HCT116 (cell line): ENCODE measurements at regions not wholly inside any gene's neighbourhood (a gene's known extent, or its start where the extent isn't known, plus 50 kb on each side); places are given as distances from the start of the nearest gene placed in this dataset.

Source experiments
- ATAC-seq: fragments of 200-7000 bp; cut with Tn5 transposase; 2 replicates; pipeline ENCODE4 v1.9.1; 2020; ENCODE audit warnings: mild to moderate bottlenecking, moderate library complexity
- BruUV-seq: library from RNA; stranded (reverse); fragments of 400-500 nt; replicated peaks from 2 replicates; lab custom pipeline; 2021; lab: Mats Ljungman, UMichigan
- CTCF ChIA-PET: fragments of 300-600 bp; sonication (Branson Sonifier 250); formaldehyde crosslinking; loops from one replicate; lab custom pipeline; 2021; ENCODE audit warnings: antibody characterized with exemption; lab: Charles Lee
- POLR2A ChIA-PET: fragments of 300-600, 350-600 bp; sonication (Branson Sonifier 250); formaldehyde crosslinking; loops from one replicate; lab custom pipeline; 2021; ENCODE audit warnings: antibody characterized with exemption; lab: Charles Lee
- RAD21 ChIA-PET, 2 experiments: fragments of 300-600 bp; sonication (Branson Sonifier 250); formaldehyde crosslinking; loops; one replicate each; lab custom pipeline; 2023; ENCODE audit warnings: low total read pairs in 2 of 2; ENCODE audit not compliant: uncharacterized antibody in 2 of 2, unreplicated experiment in 2 of 2, low non-redundant PET in 1 of 2; lab: Charles Lee
- DNase-seq: peaks from one replicate; pipeline ENCODE4 v3.0.0-alpha.2; 2010; ENCODE audit warnings: low read depth, low spot score
- H2AFZ ChIP-seq: fragments of 200-600 bp; shearing (Covaris generic), sonication (generic); 2 replicates; pipeline ENCODE4 v1.6.1; 2017; ENCODE audit warnings: low read depth, mixed run types, mixed read lengths, antibody characterized with exemption, low read length; ENCODE audit not compliant: poor library complexity, severe bottlenecking
- H3K27ac ChIP-seq: 2 replicates; pipeline ENCODE4 v1.5.1; 2012; ENCODE audit warnings: low read depth, low read length
- H3K27me3 ChIP-seq: fragments of 200-600 bp; sonication (generic); 2 replicates; pipeline ENCODE4 v1.6.1; 2016; ENCODE audit warnings: mixed run types, low read length, mixed read lengths; ENCODE audit not compliant: insufficient read depth
- H3K36me3 ChIP-seq, 2 experiments: fragments of 200-500 bp in 1 of 2; fragments of 200-600 bp in 1 of 2; sonication (Bioruptor generic) in 1 of 2; sonication (generic) in 1 of 2; 2 replicates each; pipeline versions ENCODE4 v1.5.1 to v1.6.1; 2014 to 2016; ENCODE audit warnings: low read length in 2 of 2, inconsistent platforms in 1 of 2, mixed read lengths in 1 of 2, mixed run types in 1 of 2; ENCODE audit not compliant: insufficient read depth in 2 of 2, control insufficient read depth in 1 of 2
- H3K4me1 ChIP-seq, 2 experiments: fragments of 200-600 bp in 1 of 2; sonication (generic) in 1 of 2; 2 replicates each; pipeline versions ENCODE4 v1.5.1 to v1.6.1; 2012 to 2017; ENCODE audit warnings: low read length in 2 of 2, inconsistent platforms in 1 of 2, mild to moderate bottlenecking in 1 of 2, mixed read lengths in 1 of 2, mixed run types in 1 of 2, moderate library complexity in 1 of 2; ENCODE audit not compliant: insufficient read depth in 2 of 2, control insufficient read depth in 1 of 2
- H3K4me2 ChIP-seq: fragments of 200-600 bp; sonication (generic); 2 replicates; pipeline ENCODE4 v1.6.1; 2017; ENCODE audit warnings: mixed run types, low read length, mixed read lengths
- H3K4me3 ChIP-seq, 2 experiments: fragments of 200-600 bp in 1 of 2; sonication (generic) in 1 of 2; replicated peaks in 1 of 2; 2 replicates each; pipeline ENCODE4 v1.5.1; 2011 to 2016; ENCODE audit warnings: low read length in 2 of 2, control low read depth in 1 of 2, low read depth in 1 of 2, mild to moderate bottlenecking in 1 of 2, mixed read lengths in 1 of 2, mixed run types in 1 of 2
- H3K79me2 ChIP-seq: fragments of 200-600 bp; sonication (generic); 2 replicates; pipeline ENCODE4 v1.6.1; 2017; ENCODE audit warnings: mild to moderate bottlenecking, mixed run types, low read length, moderate library complexity, mixed read lengths; ENCODE audit not compliant: insufficient read depth
- H3K9ac ChIP-seq: fragments of 200-600 bp; sonication (generic); 2 replicates; pipeline ENCODE4 v1.6.1; 2016; ENCODE audit warnings: low read length, mixed read lengths
- H3K9me2 ChIP-seq: fragments of 200-600 bp; sonication (generic), shearing (Covaris generic); 2 replicates; pipeline ENCODE4 v1.6.1; 2017; ENCODE audit warnings: mixed run types, mild to moderate bottlenecking, moderate library complexity; ENCODE audit not compliant: insufficient read depth
- H3K9me3 ChIP-seq, 2 experiments: fragments of 200-500 bp in 1 of 2; fragments of 200-600 bp in 1 of 2; sonication (Bioruptor generic) in 1 of 2; sonication (generic) in 1 of 2; 2 replicates each; pipeline ENCODE4 v1.6.1; 2014 to 2017; ENCODE audit warnings: low read length in 2 of 2, mixed read lengths in 2 of 2, inconsistent platforms in 1 of 2, low read depth in 1 of 2, mild to moderate bottlenecking in 1 of 2, mixed run types in 1 of 2, moderate library complexity in 1 of 2; ENCODE audit not compliant: control insufficient read depth in 1 of 2, insufficient read depth in 1 of 2
- H4K20me1 ChIP-seq: fragments of 200-600 bp; sonication (generic), shearing (Covaris generic); 2 replicates; pipeline ENCODE4 v1.6.1; 2017; ENCODE audit warnings: mixed run types, mild to moderate bottlenecking, moderate library complexity; ENCODE audit not compliant: insufficient read depth
- CBX3 ChIP-seq: IDR thresholded peaks from 2 replicates; pipeline ENCODE4 v1.6.1; 2012; ENCODE audit warnings: low read depth
- CEBPB ChIP-seq: IDR thresholded peaks from 2 replicates; pipeline ENCODE4 v1.6.1; 2012; ENCODE audit warnings: low read depth
- ELF1 ChIP-seq: IDR thresholded peaks from 2 replicates; pipeline ENCODE4 v1.6.1; 2012; ENCODE audit warnings: low read depth, borderline replicate concordance
- EZH2 ChIP-seq: fragments of 200-600 bp; sonication (generic); IDR thresholded peaks from 2 replicates; pipeline ENCODE4 v1.6.1; 2017; ENCODE audit warnings: antibody characterized with exemption, mixed run types
- EZH2phosphoT487 ChIP-seq: fragments of 200-600 bp; IDR thresholded peaks from 2 replicates; pipeline ENCODE4 v1.6.1; 2018; ENCODE audit warnings: antibody characterized with exemption, borderline replicate concordance
- FOSL1 ChIP-seq: IDR thresholded peaks from 2 replicates; pipeline ENCODE4 v1.6.1; 2012; ENCODE audit warnings: low read depth
- JUND ChIP-seq: IDR thresholded peaks from 2 replicates; pipeline ENCODE4 v1.6.1; 2012
- POLR2A ChIP-seq: IDR thresholded peaks from 2 replicates; pipeline ENCODE4 v1.7.0; 2011; ENCODE audit warnings: borderline replicate concordance; ENCODE audit not compliant: insufficient read depth, insufficient read length; ENCODE audit errors: extremely low read depth
- SIN3A ChIP-seq: IDR thresholded peaks from 2 replicates; pipeline ENCODE4 v1.6.1; 2012; ENCODE audit warnings: low read depth
- SP1 ChIP-seq: IDR thresholded peaks from 2 replicates; pipeline ENCODE4 v1.6.1; 2012; ENCODE audit warnings: low read depth
- SRF ChIP-seq: IDR thresholded peaks from 2 replicates; pipeline ENCODE4 v1.6.1; 2012; ENCODE audit warnings: low read depth
- TCF7L2 ChIP-seq: IDR thresholded peaks from 2 replicates; pipeline ENCODE4 v1.7.0; 2011; ENCODE audit warnings: borderline replicate concordance, inconsistent platforms; ENCODE audit not compliant: insufficient read depth, insufficient read length; ENCODE audit errors: extremely low read depth
- YY1 ChIP-seq: IDR thresholded peaks from 2 replicates; pipeline ENCODE4 v1.6.1; 2011; ENCODE audit warnings: low read length, low read depth, moderate library complexity, mild to moderate bottlenecking; ENCODE audit not compliant: insufficient replicate concordance; ENCODE audit errors: extremely low read depth
- ZNF274 ChIP-seq: fragments of 200-500 bp; sonication (Bioruptor generic); IDR thresholded peaks from 2 replicates; pipeline ENCODE4 v1.6.1; 2014; ENCODE audit warnings: mild to moderate bottlenecking, low read depth, low read length, inconsistent platforms
- intact Hi-C: fragments of 100-400 bp; cut with micrococcal nuclease; formaldehyde crosslinking; loops from 2 replicates; pipeline ENCODE4 v1.10.0; 2022
- TF ChIP-seq, protein P1 (sequence below): IDR thresholded peaks from 2 replicates; pipeline ENCODE4 v1.6.1; 2011; ENCODE audit warnings: mild to moderate bottlenecking, low read length, moderate library complexity; ENCODE audit not compliant: insufficient replicate concordance; ENCODE audit errors: extremely low read depth
- TF ChIP-seq, protein P2 (sequence below), 3 experiments: fragments of 200-600 bp in 1 of 3; sonication (generic) in 1 of 3; IDR thresholded peaks in 2 of 3; conservative IDR thresholded peaks in 1 of 3; 2 replicates each; pipeline ENCODE4 v1.5.1; 2012 to 2017; ENCODE audit warnings: low read depth in 2 of 3, low read length in 2 of 3, antibody characterized with exemption in 1 of 3, borderline replicate concordance in 1 of 3, control low read depth in 1 of 3, mild to moderate bottlenecking in 1 of 3, mixed read lengths in 1 of 3, mixed run types in 1 of 3, moderate library complexity in 1 of 3; ENCODE audit not compliant: insufficient read depth in 1 of 3
- TF ChIP-seq, protein P3 (sequence below): IDR thresholded peaks from 2 replicates; pipeline ENCODE4 v1.6.1; 2012
- TF ChIP-seq, protein P4 (sequence below): IDR thresholded peaks from 2 replicates; pipeline ENCODE4 v1.6.1; 2012

DNA sequence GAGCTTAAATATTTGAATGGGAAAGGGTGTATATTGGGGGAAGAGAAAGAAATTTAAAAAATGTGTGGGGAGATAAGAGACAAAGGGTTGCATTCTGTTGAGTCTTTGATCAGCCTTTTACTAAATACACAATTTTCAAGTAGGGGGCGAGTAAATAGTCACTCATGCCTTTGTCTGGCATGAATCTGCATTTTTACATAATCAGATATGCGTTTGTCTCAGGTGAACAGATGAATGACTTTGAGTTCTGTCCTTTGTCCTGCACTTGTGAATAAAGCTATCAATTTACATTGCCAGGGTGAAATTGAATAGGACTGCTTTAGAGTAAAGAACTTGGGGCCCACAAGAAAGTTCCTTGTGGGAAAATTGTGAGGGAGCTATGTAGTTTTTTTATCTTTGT is 523.6 kb upstream of the LUZP2 start (continued):
- TF ChIP-seq, protein P1, sequence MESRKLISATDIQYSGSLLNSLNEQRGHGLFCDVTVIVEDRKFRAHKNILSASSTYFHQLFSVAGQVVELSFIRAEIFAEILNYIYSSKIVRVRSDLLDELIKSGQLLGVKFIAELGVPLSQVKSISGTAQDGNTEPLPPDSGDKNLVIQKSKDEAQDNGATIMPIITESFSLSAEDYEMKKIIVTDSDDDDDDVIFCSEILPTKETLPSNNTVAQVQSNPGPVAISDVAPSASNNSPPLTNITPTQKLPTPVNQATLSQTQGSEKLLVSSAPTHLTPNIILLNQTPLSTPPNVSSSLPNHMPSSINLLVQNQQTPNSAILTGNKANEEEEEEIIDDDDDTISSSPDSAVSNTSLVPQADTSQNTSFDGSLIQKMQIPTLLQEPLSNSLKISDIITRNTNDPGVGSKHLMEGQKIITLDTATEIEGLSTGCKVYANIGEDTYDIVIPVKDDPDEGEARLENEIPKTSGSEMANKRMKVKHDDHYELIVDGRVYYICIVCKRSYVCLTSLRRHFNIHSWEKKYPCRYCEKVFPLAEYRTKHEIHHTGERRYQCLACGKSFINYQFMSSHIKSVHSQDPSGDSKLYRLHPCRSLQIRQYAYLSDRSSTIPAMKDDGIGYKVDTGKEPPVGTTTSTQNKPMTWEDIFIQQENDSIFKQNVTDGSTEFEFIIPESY = no peak
- TF ChIP-seq EZH2 (no peak), CBX3 (no peak), FOSL1 (no peak)

DNA sequence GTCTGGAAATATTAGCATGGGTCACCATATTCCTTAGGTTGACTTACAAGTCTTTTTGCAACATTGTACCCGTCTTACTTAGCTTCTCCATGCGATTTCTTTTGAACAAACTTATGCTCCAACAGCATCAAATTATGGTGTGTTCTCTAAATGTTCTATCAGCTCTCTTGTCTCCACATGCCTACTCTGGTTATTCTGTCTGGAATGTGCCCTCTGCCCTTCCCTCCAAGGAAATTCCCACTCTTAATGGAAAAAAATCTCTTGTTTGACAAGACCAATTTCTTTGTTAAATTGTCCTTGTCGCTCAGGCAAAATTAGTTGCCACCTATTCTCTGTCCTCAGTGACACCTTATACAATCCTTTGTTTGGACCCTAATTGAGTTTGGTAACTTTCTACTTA is 522.8 kb upstream of the LUZP2 start:
- ATAC-seq = no peak
- no TSS peak for BruUV-seq
- CTCF ChIA-PET = no interaction called here

More for the DNA sequence above, 522.8 kb upstream of the LUZP2 start:
- H4K20me1 ChIP-seq = no peaks in the 10 kb centered on the region
- TF ChIP-seq ELF1 (no peak), JUND (no peak), EZH2 (no peak), POLR2A (no peak), FOSL1 (no peak), SP1 (no peak), CEBPB (no peak), TCF7L2 (no peak), YY1 (no peak), SIN3A (no peak), ZNF274 (no peak), CBX3 (no peak), SRF (no peak), EZH2phosphoT487 (no peak)
- TF ChIP-seq, protein P1 = no peak
- TF ChIP-seq, protein P2, sequence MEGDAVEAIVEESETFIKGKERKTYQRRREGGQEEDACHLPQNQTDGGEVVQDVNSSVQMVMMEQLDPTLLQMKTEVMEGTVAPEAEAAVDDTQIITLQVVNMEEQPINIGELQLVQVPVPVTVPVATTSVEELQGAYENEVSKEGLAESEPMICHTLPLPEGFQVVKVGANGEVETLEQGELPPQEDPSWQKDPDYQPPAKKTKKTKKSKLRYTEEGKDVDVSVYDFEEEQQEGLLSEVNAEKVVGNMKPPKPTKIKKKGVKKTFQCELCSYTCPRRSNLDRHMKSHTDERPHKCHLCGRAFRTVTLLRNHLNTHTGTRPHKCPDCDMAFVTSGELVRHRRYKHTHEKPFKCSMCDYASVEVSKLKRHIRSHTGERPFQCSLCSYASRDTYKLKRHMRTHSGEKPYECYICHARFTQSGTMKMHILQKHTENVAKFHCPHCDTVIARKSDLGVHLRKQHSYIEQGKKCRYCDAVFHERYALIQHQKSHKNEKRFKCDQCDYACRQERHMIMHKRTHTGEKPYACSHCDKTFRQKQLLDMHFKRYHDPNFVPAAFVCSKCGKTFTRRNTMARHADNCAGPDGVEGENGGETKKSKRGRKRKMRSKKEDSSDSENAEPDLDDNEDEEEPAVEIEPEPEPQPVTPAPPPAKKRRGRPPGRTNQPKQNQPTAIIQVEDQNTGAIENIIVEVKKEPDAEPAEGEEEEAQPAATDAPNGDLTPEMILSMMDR (IDR thresholded peaks at IDR 0.05 in 2 of 3, conservative IDR thresholded peaks at IDR 0.05 in 1 of 3; ENCODE audit: borderline replicate concordance in 1 of 3, insufficient read depth in 1 of 3, low read depth in 2 of 3, low read length in 2 of 3) = no peak
- TF ChIP-seq, protein P3, sequence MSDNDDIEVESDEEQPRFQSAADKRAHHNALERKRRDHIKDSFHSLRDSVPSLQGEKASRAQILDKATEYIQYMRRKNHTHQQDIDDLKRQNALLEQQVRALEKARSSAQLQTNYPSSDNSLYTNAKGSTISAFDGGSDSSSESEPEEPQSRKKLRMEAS = no peak
- TF ChIP-seq, protein P4, sequence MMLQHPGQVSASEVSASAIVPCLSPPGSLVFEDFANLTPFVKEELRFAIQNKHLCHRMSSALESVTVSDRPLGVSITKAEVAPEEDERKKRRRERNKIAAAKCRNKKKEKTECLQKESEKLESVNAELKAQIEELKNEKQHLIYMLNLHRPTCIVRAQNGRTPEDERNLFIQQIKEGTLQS = no peak
- intact Hi-C loops = no loop called here
- RAD21 ChIA-PET = no interaction called here
- H3K4me1 ChIP-seq = no peaks in the 10 kb centered on the region
- H3K9me2 ChIP-seq = no peaks in the 10 kb centered on the region
- H3K4me2 ChIP-seq = no peak overlapping the region
- no peaks in the 10 kb centered on the region for H3K27me3 ChIP-seq
- no peak overlapping the region for H3K4me3 ChIP-seq
- no peaks in the 10 kb centered on the region for H3K79me2 ChIP-seq
- no peak for DNase-seq
- H3K9me3 ChIP-seq = peaks cover 10 to 21% of the 10 kb centered on the region in 2 experiments; a peak in 2 of 4 replicates
- H3K27ac ChIP-seq = no peak overlapping the region
- H3K36me3 ChIP-seq = no peaks in the 10 kb centered on the region
- no peak overlapping the region for H2AFZ ChIP-seq
- POLR2A ChIA-PET = no interaction called here
- no peak overlapping the region for H3K9ac ChIP-seq
